ENCODE measurements at regions not wholly inside any gene's neighbourhood (a gene's known extent, or its start where the extent isn't known, plus 50 kb on each side); places are given as distances from the start of the nearest gene placed in this dataset.

- TF ChIP-seq POLR2A (IDR thresholded peaks at IDR 0.05; ENCODE audit: low read depth, low read length) (no peak), MAFK (IDR thresholded peaks at IDR 0.05; ENCODE audit: low read depth, low read length) (no peak), MXI1 (IDR thresholded peaks at IDR 0.05; ENCODE audit: borderline replicate concordance, low read depth, low read length) (no peak), RFX5 (IDR thresholded peaks at IDR 0.05; ENCODE audit: low read depth, low read length) (no peak), SMC3 (IDR thresholded peaks at IDR 0.05; ENCODE audit: low read depth, low read length) (no peak)
- TF ChIP-seq, protein P1, sequence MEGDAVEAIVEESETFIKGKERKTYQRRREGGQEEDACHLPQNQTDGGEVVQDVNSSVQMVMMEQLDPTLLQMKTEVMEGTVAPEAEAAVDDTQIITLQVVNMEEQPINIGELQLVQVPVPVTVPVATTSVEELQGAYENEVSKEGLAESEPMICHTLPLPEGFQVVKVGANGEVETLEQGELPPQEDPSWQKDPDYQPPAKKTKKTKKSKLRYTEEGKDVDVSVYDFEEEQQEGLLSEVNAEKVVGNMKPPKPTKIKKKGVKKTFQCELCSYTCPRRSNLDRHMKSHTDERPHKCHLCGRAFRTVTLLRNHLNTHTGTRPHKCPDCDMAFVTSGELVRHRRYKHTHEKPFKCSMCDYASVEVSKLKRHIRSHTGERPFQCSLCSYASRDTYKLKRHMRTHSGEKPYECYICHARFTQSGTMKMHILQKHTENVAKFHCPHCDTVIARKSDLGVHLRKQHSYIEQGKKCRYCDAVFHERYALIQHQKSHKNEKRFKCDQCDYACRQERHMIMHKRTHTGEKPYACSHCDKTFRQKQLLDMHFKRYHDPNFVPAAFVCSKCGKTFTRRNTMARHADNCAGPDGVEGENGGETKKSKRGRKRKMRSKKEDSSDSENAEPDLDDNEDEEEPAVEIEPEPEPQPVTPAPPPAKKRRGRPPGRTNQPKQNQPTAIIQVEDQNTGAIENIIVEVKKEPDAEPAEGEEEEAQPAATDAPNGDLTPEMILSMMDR (conservative IDR thresholded peaks at IDR 0.05; ENCODE audit: low read depth, low read length) = no peak
Measured at GRCh38 chr7:121570365-121570764, 174.3 kb upstream of the FAM3C start.

All from IMR-90 (cell line).